ENCODE measurements at regions not wholly inside any gene's neighbourhood (a gene's known extent, or its start where the extent isn't known, plus 50 kb on each side); places are given as distances from the start of the nearest gene placed in this dataset.

DNA sequence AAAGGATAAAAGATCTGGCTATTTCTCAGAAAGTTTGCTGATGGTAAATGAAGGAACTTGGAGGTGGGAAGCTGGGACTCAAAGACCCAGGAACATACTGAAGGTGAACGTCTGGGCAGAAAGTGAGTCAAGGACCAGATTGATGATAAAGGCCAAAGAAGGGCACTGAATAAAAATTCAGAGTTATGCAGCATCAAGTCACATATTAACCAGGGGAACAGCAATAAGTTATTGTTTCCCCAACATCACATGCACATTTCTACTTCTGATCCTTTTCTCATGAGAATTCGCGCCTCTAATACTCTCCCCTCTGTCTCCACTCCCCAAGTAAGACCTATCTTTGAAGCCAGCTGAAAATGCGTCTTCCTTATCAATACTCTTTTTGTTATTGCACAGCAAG, 71.8 kb upstream of the SLC35F4 start:
- Histone ChIP-seq H2BK20ac (ENCODE audit: low read depth, low read length) (no peak overlapping the region), H3K4me3 (ENCODE audit: insufficient read depth, low read depth, low read length) (no peak overlapping the region), H3K9me1 (ENCODE audit: insufficient read depth, low read length) (no peaks in the 10 kb centered on the region), H4K5ac (ENCODE audit: low read depth, low read length) (no peak overlapping the region), H3K27ac (ENCODE audit: insufficient read depth, low read length) (no peak overlapping the region), H2BK15ac (ENCODE audit: low read depth, low read length) (no peak overlapping the region), H3K9ac (ENCODE audit: low read depth, low read length) (no peak overlapping the region), H3K36me3 (ENCODE audit: control insufficient read depth, insufficient read depth, low read length) (no peaks in the 10 kb centered on the region), H2AK5ac (ENCODE audit: low read depth, low read length) (no peak overlapping the region), H3K18ac (ENCODE audit: low read depth, low read length) (no peak overlapping the region), H3K23ac (ENCODE audit: low read depth, low read length) (no peak overlapping the region), H3K14ac (replicated peaks; ENCODE audit: low read depth, low read length) (no peak overlapping the region), H2AK9ac (replicated peaks; ENCODE audit: low read depth, low read length, poor library complexity) (no peak overlapping the region), H3K56ac (ENCODE audit: extremely low read depth, insufficient read depth, low read length) (no peak overlapping the region), H3K27me3 (ENCODE audit: control insufficient read depth, insufficient read depth, low read length) (no peaks in the 10 kb centered on the region), H2AFZ (replicated peaks; ENCODE audit: low read length, poor library complexity) (no peak overlapping the region), H3K4me2 (ENCODE audit: low read depth, low read length) (no peak overlapping the region), H3K4me1 (ENCODE audit: control insufficient read depth, insufficient read depth, low read length) (no peaks in the 10 kb centered on the region), H4K8ac (ENCODE audit: low read depth in 2 of 2, low read length in 2 of 2) (no peak overlapping the region), H2BK120ac (ENCODE audit: low read depth, low read length) (no peak overlapping the region), H3K79me1 (ENCODE audit: low read depth in 1 of 2, low read length in 2 of 2) (no peaks in the 10 kb centered on the region), H4K91ac (ENCODE audit: insufficient read depth, low read depth, low read length) (no peak overlapping the region), H3K4ac (ENCODE audit: low read depth, low read length) (no peak overlapping the region), H4K20me1 (ENCODE audit: insufficient read depth, low read length) (no peaks in the 10 kb centered on the region), H3K9me3 (ENCODE audit: control insufficient read depth, insufficient read depth, low read length) (no peaks in the 10 kb centered on the region), H2BK5ac (ENCODE audit: low read depth, low read length, poor library complexity, severe bottlenecking) (no peak overlapping the region)
- TF ChIP-seq MAZ (IDR thresholded peaks at IDR 0.05; ENCODE audit: borderline replicate concordance, low read depth, low read length) = no peak
- no peak for TF ChIP-seq MXI1 (IDR thresholded peaks at IDR 0.05; ENCODE audit: borderline replicate concordance, low read depth, low read length)
- TF ChIP-seq, protein P1, sequence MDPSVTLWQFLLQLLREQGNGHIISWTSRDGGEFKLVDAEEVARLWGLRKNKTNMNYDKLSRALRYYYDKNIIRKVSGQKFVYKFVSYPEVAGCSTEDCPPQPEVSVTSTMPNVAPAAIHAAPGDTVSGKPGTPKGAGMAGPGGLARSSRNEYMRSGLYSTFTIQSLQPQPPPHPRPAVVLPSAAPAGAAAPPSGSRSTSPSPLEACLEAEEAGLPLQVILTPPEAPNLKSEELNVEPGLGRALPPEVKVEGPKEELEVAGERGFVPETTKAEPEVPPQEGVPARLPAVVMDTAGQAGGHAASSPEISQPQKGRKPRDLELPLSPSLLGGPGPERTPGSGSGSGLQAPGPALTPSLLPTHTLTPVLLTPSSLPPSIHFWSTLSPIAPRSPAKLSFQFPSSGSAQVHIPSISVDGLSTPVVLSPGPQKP (IDR thresholded peaks at IDR 0.05; ENCODE audit: borderline replicate concordance, low read depth, low read length) = no peak
- TF ChIP-seq CTCF (conservative IDR thresholded peaks at IDR 0.05; ENCODE audit: low read depth, low read length) = no peak
- TF ChIP-seq RCOR1 (IDR thresholded peaks at IDR 0.05; ENCODE audit: insufficient replicate concordance, low read length) = no peak
- no peak for TF ChIP-seq CHD1 (IDR thresholded peaks at IDR 0.05; ENCODE audit: low read depth, low read length)
- TF ChIP-seq BHLHE40 (IDR thresholded peaks at IDR 0.05; ENCODE audit: low read depth, low read length) = no peak
- intact Hi-C loops (cut with micrococcal nuclease) (no loop called here), in situ Hi-C loops (cut with MboI; ENCODE audit: low sequenced_read_pairs) (no loop called here), dilution Hi-C loops (cut with HindIII; ENCODE audit: low sequenced_read_pairs, unreplicated experiment) (no loop called here)
- no TSS peak for BruUV-seq (replicated peaks)
- POLR2A ChIA-PET (ENCODE audit: unreplicated experiment) = no interaction called here
- DNase-seq (no peak), ATAC-seq (ENCODE audit: low read depth) (no peak)
- CTCF ChIA-PET = no interaction called here
- WGBS, 2 experiments (ENCODE audit: extremely low coverage in 2 of 2, insufficient read length in 1 of 2) = no CpG with 5 or more reads among the region's 4 CpGs
